GM18517 (cell line): ENCODE measurements at regions not wholly inside any gene's neighbourhood (a gene's known extent, or its start where the extent isn't known, plus 50 kb on each side); places are given as distances from the start of the nearest gene placed in this dataset.

Experiments
- ATAC-seq: cut with Tn5 transposase; IDR thresholded peaks from one replicate; pipeline ENCODE4 v1.9.1; 2021; ENCODE audit warnings: mild to moderate bottlenecking, moderate library complexity; ENCODE audit not compliant: unreplicated experiment

DNA sequence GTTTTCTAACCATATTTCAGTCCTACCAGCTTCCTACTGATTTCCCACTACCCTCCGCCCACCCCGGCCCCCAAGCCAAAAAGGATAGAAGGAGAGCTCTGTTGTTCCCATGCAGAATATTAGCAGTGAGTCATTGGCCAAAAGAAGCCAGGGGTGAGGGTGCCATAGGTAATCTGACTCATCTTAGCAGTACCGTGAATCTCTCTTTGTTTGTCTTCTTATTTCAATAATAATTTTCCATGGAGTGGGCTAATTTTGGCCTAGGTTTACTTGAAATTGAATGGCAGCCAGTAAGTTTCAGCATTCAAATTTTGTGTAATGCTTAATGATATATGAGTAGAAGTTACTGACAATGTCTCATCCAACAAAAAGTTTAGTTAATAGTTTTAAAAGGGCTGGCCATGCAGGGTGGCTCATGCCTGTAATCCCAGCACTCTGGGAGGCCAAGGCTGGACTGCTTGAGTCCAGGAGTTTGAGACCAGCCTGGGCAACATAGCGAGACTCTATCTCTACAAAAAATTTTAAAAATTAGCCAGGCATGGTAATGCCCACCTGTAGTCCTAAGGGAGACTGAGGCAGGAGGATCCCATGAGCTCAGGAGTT lies 74.2 kb downstream of the C9orf152 start:
- ATAC-seq: no peak

DNA sequence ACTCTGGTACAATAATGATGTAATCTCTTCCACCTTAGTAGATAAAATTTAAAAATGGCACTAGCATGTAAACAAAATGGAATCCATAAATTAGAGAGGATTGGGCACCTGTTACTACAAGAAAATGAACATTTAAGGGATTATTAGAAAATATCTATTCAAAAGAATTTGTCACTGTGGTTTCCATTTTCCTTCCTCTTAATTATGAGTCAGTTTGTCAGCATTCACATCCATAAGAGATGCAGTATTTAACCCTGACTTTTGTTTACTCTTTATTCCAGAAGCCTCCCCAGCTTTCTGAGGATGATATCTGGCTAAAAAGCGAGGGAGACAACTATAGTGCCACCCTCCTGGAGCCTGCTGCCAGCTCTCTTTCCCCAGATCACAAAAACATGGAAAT lies 72.1 kb downstream of the C9orf152 start:
- ATAC-seq: no peak

DNA sequence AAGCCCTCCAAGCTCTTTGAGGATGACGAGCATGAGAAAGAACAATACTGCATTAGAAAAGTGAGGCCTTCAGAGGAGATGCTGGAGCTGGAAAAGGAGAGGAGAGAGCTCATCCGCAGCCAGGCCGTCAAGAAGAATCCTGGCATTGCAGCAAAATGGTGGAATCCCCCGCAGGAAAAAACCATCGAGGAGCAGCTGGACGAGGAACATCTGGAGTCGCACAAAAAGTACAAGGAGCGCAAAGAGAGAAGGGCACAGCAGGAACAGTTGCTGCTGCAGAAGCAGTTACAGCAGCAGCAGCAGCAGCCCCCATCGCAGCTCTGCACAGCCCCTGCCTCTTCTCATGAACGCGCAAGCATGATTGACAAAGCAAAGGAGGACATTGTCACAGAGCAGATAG lies 71.2 kb downstream of the C9orf152 start:
- ATAC-seq: no peak

DNA sequence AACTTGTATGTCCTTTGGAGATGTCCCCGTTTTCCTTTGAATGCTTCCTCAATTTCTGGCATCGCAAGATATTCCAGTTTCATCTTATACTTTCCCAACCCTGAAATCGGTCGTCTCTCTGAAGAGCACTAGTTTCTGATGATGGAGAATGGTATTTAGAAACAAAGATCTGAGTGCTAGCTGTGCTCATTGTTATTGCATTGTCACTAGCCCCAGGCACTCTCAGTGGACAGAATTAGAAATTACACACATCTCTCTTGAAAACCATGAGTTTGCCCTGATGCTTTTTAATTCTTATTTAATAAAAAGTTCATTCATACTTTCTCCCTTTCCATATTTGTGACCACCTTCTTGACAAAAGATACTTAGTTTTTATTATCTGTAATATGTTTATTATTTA lies 67.7 kb downstream of the C9orf152 start:
- ATAC-seq: no peak

DNA sequence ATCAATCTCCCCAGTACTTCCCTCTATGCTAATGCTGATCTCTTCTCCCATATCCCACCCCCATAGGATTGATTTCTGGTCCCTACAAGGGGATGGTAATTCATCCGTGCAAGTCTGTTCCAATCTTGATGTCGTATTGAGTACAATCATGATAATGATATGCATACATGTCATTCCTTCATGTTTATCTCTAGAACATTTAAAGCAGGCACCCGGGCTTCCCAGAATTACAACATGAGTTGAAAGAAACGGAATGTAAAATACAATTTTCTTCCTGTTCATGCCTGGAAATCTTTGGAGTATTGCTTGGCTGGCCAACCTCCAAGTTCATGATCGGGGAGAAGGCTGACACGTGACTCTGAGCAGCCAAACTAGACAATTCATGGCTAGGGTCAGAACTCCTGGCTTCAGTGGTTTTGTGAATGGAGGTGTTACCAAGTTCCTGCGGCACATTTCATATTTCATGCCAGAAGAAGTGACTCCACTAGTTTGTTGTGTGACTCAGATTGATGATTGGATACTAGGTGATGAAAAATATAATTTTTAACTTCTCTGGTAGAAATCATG lies 66.6 kb downstream of the C9orf152 start:
- no peak for ATAC-seq

DNA sequence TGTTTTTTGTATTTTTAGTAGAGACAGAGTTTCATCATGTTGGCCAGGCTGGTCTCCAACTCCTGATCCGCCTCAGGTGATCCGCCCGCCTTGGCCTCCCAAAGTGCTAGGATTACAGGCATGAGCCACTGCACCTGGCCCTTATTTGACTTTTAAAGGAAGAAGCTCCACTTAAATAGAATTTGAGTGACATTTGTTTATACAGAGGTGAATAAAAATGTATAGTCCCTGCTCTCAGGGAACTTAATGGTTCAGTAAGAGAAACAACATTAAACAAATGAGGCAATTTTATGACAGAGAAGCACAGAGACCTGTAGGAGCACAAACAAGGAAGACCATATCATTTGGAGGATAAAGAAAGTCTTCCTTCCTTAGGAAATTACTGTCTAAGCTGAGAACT lies 65.7 kb downstream of the C9orf152 start:
- no peak for ATAC-seq

DNA sequence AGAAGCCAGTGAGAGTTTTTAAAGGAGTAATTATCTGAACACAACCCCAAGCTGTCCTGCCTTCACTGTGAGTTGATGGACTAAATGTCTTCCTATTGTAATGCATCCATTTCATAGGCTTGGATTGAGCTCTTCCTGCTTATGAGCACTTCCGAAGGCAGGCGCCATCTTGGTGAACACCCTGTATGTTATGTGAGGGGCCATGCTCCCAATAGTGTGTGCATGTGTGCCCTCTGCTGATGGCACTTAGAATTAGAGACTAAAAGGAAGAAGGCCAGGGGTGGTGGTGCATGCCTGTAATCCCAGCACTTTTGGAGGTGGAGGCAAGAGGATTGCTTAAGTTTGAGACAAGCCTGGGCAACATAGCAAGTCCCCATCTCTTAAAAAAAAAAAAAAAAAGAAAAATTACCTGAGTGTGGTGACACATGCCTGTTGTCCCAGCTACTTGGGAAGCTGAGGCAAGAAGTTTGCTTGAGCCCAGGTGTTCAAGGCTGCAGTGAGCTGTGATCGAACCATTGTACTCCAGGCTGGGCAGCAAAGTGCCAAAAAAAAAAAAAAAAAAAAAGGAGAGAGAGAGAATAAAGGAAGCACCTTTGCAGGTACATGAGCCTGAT lies 65.0 kb downstream of the C9orf152 start:
- ATAC-seq: peak; percentile 25

DNA sequence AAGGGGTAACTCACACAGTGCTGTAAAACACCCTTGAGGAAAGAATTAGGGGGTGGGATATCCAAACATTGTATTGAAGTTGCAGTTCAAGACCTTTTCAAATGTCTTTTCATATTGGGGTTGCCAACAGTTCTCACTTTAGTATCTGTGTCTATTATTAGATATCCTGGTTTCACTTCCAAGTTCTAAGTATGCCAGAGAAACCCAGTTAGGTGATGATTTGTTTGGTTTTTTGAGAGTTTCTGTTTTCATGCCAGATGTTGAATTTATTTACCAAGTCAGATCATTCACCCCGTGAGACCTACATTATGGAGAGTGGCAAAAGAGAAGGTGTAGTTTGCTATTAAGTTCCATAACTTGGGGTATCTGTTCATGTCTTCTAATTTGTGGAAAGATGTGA lies 64.5 kb downstream of the C9orf152 start:
- peak; percentile 64 for ATAC-seq

DNA sequence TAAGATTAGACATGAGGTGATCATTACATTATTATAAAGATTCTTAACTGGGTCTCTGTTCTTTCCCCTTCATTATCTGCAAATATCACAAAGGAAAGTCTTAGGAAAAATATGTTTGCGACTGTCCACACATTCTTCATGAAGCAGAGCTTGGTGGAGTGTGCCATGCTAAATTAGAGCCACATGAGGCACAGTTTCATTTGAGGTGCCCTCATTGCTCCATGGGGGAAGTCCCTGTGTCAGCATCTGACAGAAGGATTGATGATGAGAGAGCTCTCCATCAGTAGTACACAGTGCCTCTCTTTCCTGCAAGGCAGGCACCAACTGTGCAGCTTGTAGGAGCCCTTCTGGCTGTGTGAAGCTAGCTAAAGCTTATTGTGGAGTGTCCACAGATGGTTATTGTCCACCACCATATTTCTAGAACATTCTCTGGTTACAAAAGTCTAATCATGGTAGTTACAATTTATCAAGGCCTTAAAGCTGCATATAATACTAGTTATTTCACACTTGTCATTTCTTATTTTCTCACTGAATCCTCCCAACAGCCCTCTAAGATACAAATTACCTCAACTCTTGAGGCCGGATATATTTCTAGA lies 63.9 kb downstream of the C9orf152 start:
- ATAC-seq: peak; percentile 55

DNA sequence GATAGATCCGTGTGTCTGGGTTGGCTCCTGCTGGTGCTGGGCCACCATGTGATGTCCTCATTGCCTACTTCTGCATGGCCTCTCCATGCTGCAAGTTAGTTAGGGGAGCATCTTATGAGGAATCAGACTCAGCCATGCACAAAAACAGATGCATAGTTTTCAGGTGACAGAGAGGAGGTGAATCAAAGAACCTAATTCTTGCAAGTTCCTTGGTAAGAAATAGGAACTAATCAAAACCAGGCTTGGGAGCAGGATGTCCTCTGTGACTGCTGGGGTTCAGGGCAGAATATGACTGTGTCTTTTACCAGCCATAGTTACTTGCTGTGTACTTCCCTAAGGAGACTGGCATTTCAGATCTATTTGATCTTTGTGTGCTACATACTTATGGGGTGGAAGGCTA lies 61.6 kb downstream of the C9orf152 start:
- ATAC-seq: no peak

DNA sequence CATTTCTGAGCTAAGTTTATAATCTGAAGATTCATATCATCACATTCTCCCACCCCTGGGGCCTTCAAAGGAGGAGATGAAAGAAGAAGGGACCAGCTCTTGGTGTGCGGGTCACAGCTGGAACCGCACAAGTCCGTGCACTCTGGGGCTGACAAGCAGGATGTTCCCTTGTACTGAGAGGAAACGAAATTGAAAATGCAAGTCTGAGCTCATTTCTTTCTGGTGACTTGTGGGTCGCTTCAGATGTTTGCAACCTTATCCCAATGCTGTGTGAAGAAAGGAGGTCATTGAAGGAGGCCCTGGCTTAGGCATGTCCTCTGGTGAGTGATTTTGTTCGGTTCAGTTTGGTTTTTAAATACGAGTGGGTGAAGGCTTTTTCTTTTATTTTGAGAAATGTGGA lies 59.6 kb downstream of the C9orf152 start:
- peak; percentile 68 for ATAC-seq

DNA sequence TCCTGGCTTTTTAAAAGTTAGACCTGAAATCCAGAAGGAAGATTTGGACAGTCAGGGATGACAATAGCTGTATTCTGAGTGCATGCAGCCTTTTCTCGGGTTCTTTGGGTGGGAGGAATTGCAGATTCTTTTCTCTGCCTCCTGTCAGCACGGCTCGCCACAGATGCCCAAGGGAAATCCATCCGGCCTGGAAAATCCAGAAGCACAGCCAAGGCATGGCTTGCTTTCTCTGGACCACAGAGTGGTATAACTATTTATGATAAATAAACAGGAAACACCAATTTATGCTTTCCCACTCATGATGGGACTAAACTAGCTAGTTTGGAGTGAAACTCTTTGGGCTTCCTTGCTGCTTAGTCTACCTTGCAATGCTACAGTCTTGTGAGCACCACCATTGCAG lies 59.1 kb downstream of the C9orf152 start:
- no peak for ATAC-seq
